ENCODE measurements at regions not wholly inside any gene's neighbourhood (a gene's known extent, or its start where the extent isn't known, plus 50 kb on each side); places are given as distances from the start of the nearest gene placed in this dataset.

- TF ChIP-seq CTCF (IDR thresholded peaks at IDR 0.05; ENCODE audit: insufficient read depth, low read length, severe bottlenecking), result no peak
- Histone ChIP-seq H3K36me3 (ENCODE audit: control insufficient read depth, insufficient read depth, low read length) (no peaks in the 10 kb centered on the region), H3K27me3 (ENCODE audit: control insufficient read depth, insufficient read depth, low read length) (peaks cover 4% of the 10 kb centered on the region), H3K4me3 (ENCODE audit: low read depth, low read length) (no peak overlapping the region)
- FAIRE-seq, result no peak
- DNase-seq (ENCODE audit: low read depth), result no peak
Measured at GRCh38 chr1:228825840-228826484, 90.7 kb downstream of the RHOU start.

GRCh38 chr1:228827019-228827418 lies 91.7 kb downstream of the RHOU start:
- TF ChIP-seq CTCF (IDR thresholded peaks at IDR 0.05; ENCODE audit: insufficient read depth, low read length, severe bottlenecking), result no peak
- FAIRE-seq (no peak), DNase-seq (ENCODE audit: low read depth) (no peak)
- H3K27me3 ChIP-seq (ENCODE audit: control insufficient read depth, insufficient read depth, low read length), result peaks cover 4% of the 10 kb centered on the region
- no peaks in the 10 kb centered on the region for H3K36me3 ChIP-seq (ENCODE audit: control insufficient read depth, insufficient read depth, low read length)
- no peak overlapping the region for H3K4me3 ChIP-seq (ENCODE audit: low read depth, low read length)

GRCh38 chr1:228828151-228828550 lies 92.9 kb downstream of the RHOU start:
- no peaks in the 10 kb centered on the region for H3K36me3 ChIP-seq (ENCODE audit: control insufficient read depth, insufficient read depth, low read length)
- no peak for DNase-seq (ENCODE audit: low read depth)
- peaks cover 4% of the 10 kb centered on the region for H3K27me3 ChIP-seq (ENCODE audit: control insufficient read depth, insufficient read depth, low read length)
- FAIRE-seq, result no peak
- H3K4me3 ChIP-seq (ENCODE audit: low read depth, low read length), result no peak overlapping the region
- no peak for TF ChIP-seq CTCF (IDR thresholded peaks at IDR 0.05; ENCODE audit: insufficient read depth, low read length, severe bottlenecking)

GRCh38 chr1:228830185-228830953 lies 95.1 kb downstream of the RHOU start:
- Histone ChIP-seq H3K4me3 (ENCODE audit: low read depth, low read length) (no peak overlapping the region), H3K36me3 (ENCODE audit: control insufficient read depth, insufficient read depth, low read length) (no peaks in the 10 kb centered on the region), H3K27me3 (ENCODE audit: control insufficient read depth, insufficient read depth, low read length) (peaks cover 8% of the 10 kb centered on the region)
- no peak for FAIRE-seq
- no peak for TF ChIP-seq CTCF (IDR thresholded peaks at IDR 0.05; ENCODE audit: insufficient read depth, low read length, severe bottlenecking)
- no peak for DNase-seq (ENCODE audit: low read depth)

GRCh38 chr1:228830954-228831481 lies 95.7 kb downstream of the RHOU start:
- no peak for TF ChIP-seq CTCF (IDR thresholded peaks at IDR 0.05; ENCODE audit: insufficient read depth, low read length, severe bottlenecking)
- H3K27me3 ChIP-seq (ENCODE audit: control insufficient read depth, insufficient read depth, low read length), result peaks cover 8% of the 10 kb centered on the region
- DNase-seq (ENCODE audit: low read depth) (peak; percentile 82), FAIRE-seq (no peak)
- no peak overlapping the region for H3K4me3 ChIP-seq (ENCODE audit: low read depth, low read length)
- H3K36me3 ChIP-seq (ENCODE audit: control insufficient read depth, insufficient read depth, low read length), result no peaks in the 10 kb centered on the region

All from bronchial epithelial cell (primary cell).